CD4-positive, alpha-beta T cell (primary cell): ENCODE measurements at regions not wholly inside any gene's neighbourhood (a gene's known extent, or its start where the extent isn't known, plus 50 kb on each side); places are given as distances from the start of the nearest gene placed in this dataset.

Source experiments
- ATAC-seq: fragments of 200-7000 bp; cut with Tn5 transposase; one replicate; pipeline ENCODE4 v1.10.0; 2022; ENCODE audit warnings: mild to moderate bottlenecking; ENCODE audit not compliant: poor library complexity
- CTCF ChIA-PET: fragments of 350-600 bp; sonication (Branson Sonifier 250); formaldehyde crosslinking; loops from one replicate; lab custom pipeline; 2021; ENCODE audit warnings: antibody characterized with exemption, inconsistent platforms; lab: Charles Lee
- POLR2A ChIA-PET: fragments of 350-600 bp; sonication (Branson Sonifier 250); formaldehyde crosslinking; loops from one replicate; lab custom pipeline; 2021; ENCODE audit warnings: antibody characterized with exemption, inconsistent platforms; lab: Charles Lee
- DNase-seq, 14 experiments: peaks; one replicate each; pipeline ENCODE4 v3.0.0-alpha.2; 2013 to 2020; ENCODE audit warnings: mixed read lengths in 2 of 14
- H3K27ac ChIP-seq, 2 donors: one replicate each; pipeline versions ENCODE4 v1.5.1 to v1.7.0; 2013; ENCODE audit warnings: low read length in 2 of 2, low read depth in 1 of 2, mild to moderate bottlenecking in 1 of 2
- H3K27me3 ChIP-seq, 2 experiments: 1 replicate in 1 of 2; 2 replicates in 1 of 2; pipeline versions ENCODE4 v1.6.1 to v1.7.0; 2013; ENCODE audit warnings: low read length in 2 of 2, control low read depth in 1 of 2, mild to moderate bottlenecking in 1 of 2, moderate library complexity in 1 of 2; ENCODE audit not compliant: insufficient read depth in 2 of 2, control insufficient read depth in 1 of 2
- H3K36me3 ChIP-seq: one replicate; pipeline ENCODE4 v1.6.1; 2013; ENCODE audit warnings: low read length, control low read depth; ENCODE audit not compliant: insufficient read depth
- H3K4me1 ChIP-seq: one replicate; pipeline ENCODE4 v1.6.1; 2013; ENCODE audit warnings: low read length, control low read depth; ENCODE audit not compliant: insufficient read depth
- H3K4me3 ChIP-seq: one replicate; pipeline ENCODE4 v1.5.1; 2013; ENCODE audit warnings: mild to moderate bottlenecking, low read length, moderate library complexity
- H3K9me3 ChIP-seq, 2 experiments: 1 replicate in 1 of 2; 2 replicates in 1 of 2; pipeline versions ENCODE4 v1.6.1 to v1.7.0; 2013; ENCODE audit warnings: low read length in 2 of 2, mild to moderate bottlenecking in 2 of 2, control low read depth in 1 of 2, moderate library complexity in 1 of 2; ENCODE audit not compliant: control insufficient read depth in 1 of 2, insufficient read depth in 1 of 2
- H3K27ac Mint-ChIP-seq: one replicate; pipeline ENCODE4 v1.8.0; 2020; ENCODE audit warnings: mixed read lengths
- H3K27me3 Mint-ChIP-seq: one replicate; pipeline ENCODE4 v1.8.0; 2021; ENCODE audit warnings: mixed read lengths
- H3K36me3 Mint-ChIP-seq: one replicate; pipeline ENCODE4 v1.8.0; 2021; ENCODE audit warnings: low read depth, mixed read lengths
- H3K4me1 Mint-ChIP-seq: one replicate; pipeline ENCODE4 v1.8.0; 2021; ENCODE audit warnings: low read depth, mixed read lengths
- H3K4me3 Mint-ChIP-seq: one replicate; pipeline ENCODE4 v1.8.0; 2020; ENCODE audit warnings: mild to moderate bottlenecking, mixed read lengths
- H3K9me3 Mint-ChIP-seq: one replicate; pipeline ENCODE4 v1.8.0; 2020; ENCODE audit warnings: mixed read lengths
- CTCF ChIP-seq: fragments of 200-600 bp; IDR thresholded peaks from one replicate; pipeline ENCODE4 v1.8.0; 2022; ENCODE audit warnings: antibody characterized with exemption, mild to moderate bottlenecking
- intact Hi-C, 2 experiments: fragments of 100-400 bp; cut with DNase I in 1 of 2; cut with micrococcal nuclease in 1 of 2; formaldehyde crosslinking; loops; one replicate each; pipeline versions ENCODE4 v1.15.1 to v1.9.0; 2023 to 2025; cut with DNase I, micrococcal nuclease

- DNase-seq (no peak), ATAC-seq (no peak)
- CTCF ChIA-PET = no interaction called here
Measured at GRCh38 chr11:19499999-19500398, 212.6 kb upstream of the NAV2 start.

GRCh38 chr11:19499026-19499669 lies 213.5 kb upstream of the NAV2 start:
- Histone ChIP-seq H3K9me3 (no peaks in the 10 kb centered on the region), H3K27me3 (no peaks in the 10 kb centered on the region), H3K36me3 (no peaks in the 10 kb centered on the region), H3K27ac (no peak overlapping the region), H3K4me1 (no peaks in the 10 kb centered on the region), H3K4me3 (no peak overlapping the region)
- H3K27ac Mint-ChIP-seq = no peak overlapping the region
- ATAC-seq (no peak), DNase-seq (no peak)
- ChIA-PET CTCF (no interaction called here), POLR2A (no interaction called here)
- H3K36me3 Mint-ChIP-seq = no peaks in the 10 kb centered on the region
- intact Hi-C loops = no loop called here
- H3K4me1 Mint-ChIP-seq = no peaks in the 10 kb centered on the region
- peaks cover 5% of the 10 kb centered on the region for H3K9me3 Mint-ChIP-seq
- no peak overlapping the region for H3K4me3 Mint-ChIP-seq
- TF ChIP-seq CTCF = no peak
- H3K27me3 Mint-ChIP-seq = peaks cover 14% of the 10 kb centered on the region

More at GRCh38 chr11:19499999-19500398, 212.6 kb upstream of the NAV2 start:
- Mint-ChIP-seq H3K27ac (no peak overlapping the region), H3K9me3 (peaks cover 5% of the 10 kb centered on the region), H3K4me3 (no peak overlapping the region), H3K4me1 (no peaks in the 10 kb centered on the region), H3K27me3 (peaks cover 15% of the 10 kb centered on the region), H3K36me3 (no peaks in the 10 kb centered on the region)
- no peak overlapping the region for H3K4me3 ChIP-seq
- no peaks in the 10 kb centered on the region for H3K4me1 ChIP-seq
- H3K36me3 ChIP-seq = no peaks in the 10 kb centered on the region
- POLR2A ChIA-PET = no interaction called here
- TF ChIP-seq CTCF = no peak
- H3K27me3 ChIP-seq = no peaks in the 10 kb centered on the region
- H3K27ac ChIP-seq = no peak overlapping the region
- intact Hi-C loops = no loop called here
- H3K9me3 ChIP-seq = no peaks in the 10 kb centered on the region

- H3K9me3 Mint-ChIP-seq = peaks cover 5% of the 10 kb centered on the region
- H3K27ac Mint-ChIP-seq = no peak overlapping the region
- Histone ChIP-seq H3K27me3 (peaks cover 0 to 3% of the 10 kb centered on the region in 2 experiments), H3K27ac (no peak overlapping the region), H3K4me1 (no peaks in the 10 kb centered on the region), H3K9me3 (no peaks in the 10 kb centered on the region), H3K4me3 (no peak overlapping the region), H3K36me3 (no peaks in the 10 kb centered on the region)
- H3K4me1 Mint-ChIP-seq = no peaks in the 10 kb centered on the region
- no peak for ATAC-seq
- ChIA-PET CTCF (no interaction called here), POLR2A (no interaction called here)
- TF ChIP-seq CTCF = no peak
- H3K4me3 Mint-ChIP-seq = no peak overlapping the region
- intact Hi-C loops = no loop called here
- H3K36me3 Mint-ChIP-seq = no peaks in the 10 kb centered on the region
- peaks cover 26% of the 10 kb centered on the region for H3K27me3 Mint-ChIP-seq
- DNase-seq = no peak
Measured at GRCh38 chr11:19493446-19494213, 219.0 kb upstream of the NAV2 start.
